H1 (cell line): ENCODE measurements at regions not wholly inside any gene's neighbourhood (a gene's known extent, or its start where the extent isn't known, plus 50 kb on each side); places are given as distances from the start of the nearest gene placed in this dataset.

Experiments
- ATF3 ChIP-seq: IDR thresholded peaks from 2 replicates; pipeline ENCODE4 v1.6.1; 2011; ENCODE audit warnings: low read depth, mild to moderate bottlenecking, low read length; ENCODE audit not compliant: insufficient read depth
- BACH1 ChIP-seq: IDR thresholded peaks from 2 replicates; pipeline ENCODE4 v1.6.1; 2012; ENCODE audit warnings: low read length, improper control_type of control experiment
- CBX5 ChIP-seq: fragments of 300-800, 300-1000 bp; sonication (generic); IDR thresholded peaks from 2 replicates; pipeline ENCODE4 v1.7.1; 2016; ENCODE audit warnings: antibody characterized with exemption, low read length, low read depth
- EP300 ChIP-seq, 2 experiments: IDR thresholded peaks; 1 replicate in 1 of 2; 2 replicates in 1 of 2; pipeline ENCODE4 v1.6.1; 2011 to 2012; ENCODE audit warnings: low read depth in 2 of 2, low read length in 2 of 2, mild to moderate bottlenecking in 2 of 2, borderline replicate concordance in 1 of 2, inconsistent platforms in 1 of 2, moderate library complexity in 1 of 2
- FOSL1 ChIP-seq: IDR thresholded peaks from 2 replicates; pipeline ENCODE4 v1.6.1; 2011; ENCODE audit warnings: mild to moderate bottlenecking, low read depth, low read length, moderate library complexity; ENCODE audit not compliant: insufficient read depth
- HDAC2 ChIP-seq, 2 experiments: fragments of 300-600 bp in 1 of 2; sonication (generic) in 1 of 2; IDR thresholded peaks; 2 replicates each; pipeline ENCODE4 v1.6.1; 2011 to 2012; ENCODE audit warnings: low read depth in 2 of 2, low read length in 2 of 2, mild to moderate bottlenecking in 2 of 2, moderate library complexity in 2 of 2, borderline replicate concordance in 1 of 2, inconsistent platforms in 1 of 2
- NANOG ChIP-seq: IDR thresholded peaks from 2 replicates; pipeline ENCODE4 v1.6.1; 2011; ENCODE audit warnings: low read length, low read depth, mild to moderate bottlenecking, inconsistent platforms; ENCODE audit not compliant: insufficient read depth, poor library complexity, severe bottlenecking
- POLR2AphosphoS5 ChIP-seq: IDR thresholded peaks from 2 replicates; pipeline ENCODE4 v1.6.1; 2011; ENCODE audit warnings: low read depth, low read length
- SAP30 ChIP-seq: fragments of 300-600 bp; sonication (generic); IDR thresholded peaks from 2 replicates; pipeline ENCODE4 v1.7.1; 2012; ENCODE audit warnings: low read length, moderate library complexity, mild to moderate bottlenecking, inconsistent platforms; ENCODE audit not compliant: insufficient read depth, insufficient replicate concordance
- SIX5 ChIP-seq: IDR thresholded peaks from 2 replicates; pipeline ENCODE4 v1.6.1; 2011; ENCODE audit warnings: mild to moderate bottlenecking, low read depth, low read length
- SUZ12 ChIP-seq: fragments of 200-600 bp; sonication (generic); IDR thresholded peaks from 2 replicates; pipeline ENCODE4 v1.6.1; 2012; ENCODE audit warnings: mild to moderate bottlenecking, inconsistent platforms, low read length, moderate library complexity, mixed read lengths
- YY1 ChIP-seq: IDR thresholded peaks from 2 replicates; pipeline ENCODE4 v1.6.1; 2011; ENCODE audit warnings: low read depth, mild to moderate bottlenecking, low read length
- TF ChIP-seq, protein P1 (sequence below), 3 experiments: IDR thresholded peaks; 1 replicate in 2 of 3; 2 replicates in 1 of 3; pipeline versions ENCODE4 v1.5.1 to v1.6.1; 2011; ENCODE audit warnings: low read length in 3 of 3, mild to moderate bottlenecking in 3 of 3, inconsistent platforms in 2 of 3, low read depth in 1 of 3, moderate library complexity in 1 of 3; ENCODE audit not compliant: insufficient read depth in 1 of 3; ENCODE audit errors: control extremely low read depth in 1 of 3

DNA sequence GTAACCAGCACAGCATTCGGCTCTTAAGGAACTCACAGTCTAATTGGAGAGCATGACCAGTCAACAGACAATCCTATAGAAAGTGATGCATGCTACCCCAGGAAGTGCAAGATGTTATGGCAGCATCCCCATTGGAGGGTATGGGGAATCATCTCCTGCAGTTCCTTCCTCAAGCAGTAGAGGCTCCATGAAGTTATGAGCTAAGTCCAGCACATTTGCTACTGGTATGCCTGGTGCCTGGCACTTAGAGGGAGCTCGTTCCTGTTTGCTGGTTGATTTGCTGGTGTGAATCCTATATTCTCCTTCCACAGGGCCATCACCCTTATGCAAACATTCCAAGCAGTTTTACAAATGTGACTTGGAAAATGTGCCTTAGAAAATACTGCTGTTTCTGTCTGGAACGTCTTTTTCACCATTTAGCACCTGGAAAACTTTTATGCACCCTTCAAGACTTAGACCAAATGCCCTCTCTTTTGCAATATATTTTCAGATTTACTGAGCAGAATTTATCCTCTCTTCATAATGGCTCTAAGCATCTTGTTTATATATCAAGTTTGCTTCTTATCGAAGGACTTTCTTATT lies 136.1 kb upstream of the WSCD2 start (continued):
- no peak for TF ChIP-seq ATF3
- no peak for TF ChIP-seq SUZ12
- TF ChIP-seq BACH1 = no peak
- TF ChIP-seq NANOG = no peak
- TF ChIP-seq YY1 = 0 out of 2 replicates have a peak, but pooled peaks have one; percentile 24
- TF ChIP-seq EP300 (IDR thresholded peaks at IDR 0.05; ENCODE audit: borderline replicate concordance in 1 of 2, low read depth in 2 of 2, low read length in 2 of 2) = no peak
- TF ChIP-seq SAP30 = no peak
- TF ChIP-seq POLR2AphosphoS5 = no peak
- TF ChIP-seq CBX5 = no peak
- TF ChIP-seq, protein P1, sequence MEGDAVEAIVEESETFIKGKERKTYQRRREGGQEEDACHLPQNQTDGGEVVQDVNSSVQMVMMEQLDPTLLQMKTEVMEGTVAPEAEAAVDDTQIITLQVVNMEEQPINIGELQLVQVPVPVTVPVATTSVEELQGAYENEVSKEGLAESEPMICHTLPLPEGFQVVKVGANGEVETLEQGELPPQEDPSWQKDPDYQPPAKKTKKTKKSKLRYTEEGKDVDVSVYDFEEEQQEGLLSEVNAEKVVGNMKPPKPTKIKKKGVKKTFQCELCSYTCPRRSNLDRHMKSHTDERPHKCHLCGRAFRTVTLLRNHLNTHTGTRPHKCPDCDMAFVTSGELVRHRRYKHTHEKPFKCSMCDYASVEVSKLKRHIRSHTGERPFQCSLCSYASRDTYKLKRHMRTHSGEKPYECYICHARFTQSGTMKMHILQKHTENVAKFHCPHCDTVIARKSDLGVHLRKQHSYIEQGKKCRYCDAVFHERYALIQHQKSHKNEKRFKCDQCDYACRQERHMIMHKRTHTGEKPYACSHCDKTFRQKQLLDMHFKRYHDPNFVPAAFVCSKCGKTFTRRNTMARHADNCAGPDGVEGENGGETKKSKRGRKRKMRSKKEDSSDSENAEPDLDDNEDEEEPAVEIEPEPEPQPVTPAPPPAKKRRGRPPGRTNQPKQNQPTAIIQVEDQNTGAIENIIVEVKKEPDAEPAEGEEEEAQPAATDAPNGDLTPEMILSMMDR (IDR thresholded peaks at IDR 0.05; ENCODE audit: control extremely low read depth in 1 of 3, insufficient read depth in 1 of 3, low read depth in 1 of 3, low read length in 3 of 3) = peak; percentile 26 to 86 (median 82)
- TF ChIP-seq HDAC2 (IDR thresholded peaks at IDR 0.05; ENCODE audit: borderline replicate concordance in 1 of 2, low read depth in 2 of 2, low read length in 2 of 2) = no peak
- no peak for TF ChIP-seq FOSL1
- TF ChIP-seq SIX5 = no peak
- TF ChIP-seq, all 59 proteins: peak for 4
